ENCODE measurements at regions not wholly inside any gene's neighbourhood (a gene's known extent, or its start where the extent isn't known, plus 50 kb on each side); places are given as distances from the start of the nearest gene placed in this dataset.

GRCh38 chr16:86110726-86111125 is 211.8 kb downstream of the IRF8 start:
- Mint-ChIP-seq H3K27ac (no peak overlapping the region), H3K36me3 (ENCODE audit: low read depth) (no peaks in the 10 kb centered on the region), H3K4me3 (no peak overlapping the region), H3K9me3 (no peaks in the 10 kb centered on the region), H3K27me3 (ENCODE audit: insufficient read depth) (no peaks in the 10 kb centered on the region), H3K4me1 (no peaks in the 10 kb centered on the region)
- H3K9me3 ChIP-seq (ENCODE audit: control insufficient read depth, low read length) = peaks cover 8% of the 10 kb centered on the region
- TF ChIP-seq, protein P1, sequence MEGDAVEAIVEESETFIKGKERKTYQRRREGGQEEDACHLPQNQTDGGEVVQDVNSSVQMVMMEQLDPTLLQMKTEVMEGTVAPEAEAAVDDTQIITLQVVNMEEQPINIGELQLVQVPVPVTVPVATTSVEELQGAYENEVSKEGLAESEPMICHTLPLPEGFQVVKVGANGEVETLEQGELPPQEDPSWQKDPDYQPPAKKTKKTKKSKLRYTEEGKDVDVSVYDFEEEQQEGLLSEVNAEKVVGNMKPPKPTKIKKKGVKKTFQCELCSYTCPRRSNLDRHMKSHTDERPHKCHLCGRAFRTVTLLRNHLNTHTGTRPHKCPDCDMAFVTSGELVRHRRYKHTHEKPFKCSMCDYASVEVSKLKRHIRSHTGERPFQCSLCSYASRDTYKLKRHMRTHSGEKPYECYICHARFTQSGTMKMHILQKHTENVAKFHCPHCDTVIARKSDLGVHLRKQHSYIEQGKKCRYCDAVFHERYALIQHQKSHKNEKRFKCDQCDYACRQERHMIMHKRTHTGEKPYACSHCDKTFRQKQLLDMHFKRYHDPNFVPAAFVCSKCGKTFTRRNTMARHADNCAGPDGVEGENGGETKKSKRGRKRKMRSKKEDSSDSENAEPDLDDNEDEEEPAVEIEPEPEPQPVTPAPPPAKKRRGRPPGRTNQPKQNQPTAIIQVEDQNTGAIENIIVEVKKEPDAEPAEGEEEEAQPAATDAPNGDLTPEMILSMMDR (conservative IDR thresholded peaks at IDR 0.05) = no peak
- no peak for DNase-seq
- H3K27ac ChIP-seq (ENCODE audit: low read depth, low read length) = no peak overlapping the region
- WGBS, 2 experiments (ENCODE audit: insufficient coverage in 1 of 2, insufficient read length in 1 of 2) = 87 to 91% methylated on average over 4 of the region's 4 CpGs
- no peak overlapping the region for H3K9ac ChIP-seq (ENCODE audit: extremely low read depth, low read length, poor library complexity, severe bottlenecking)
- no peak overlapping the region for H3K4me3 ChIP-seq (ENCODE audit: low read length)
- no peaks in the 10 kb centered on the region for H3K4me1 ChIP-seq (ENCODE audit: control insufficient read depth, insufficient read depth, low read length)
- H3K27me3 ChIP-seq (ENCODE audit: control insufficient read depth, insufficient read depth, low read length, poor library complexity, severe bottlenecking) = no peaks in the 10 kb centered on the region
- H3K36me3 ChIP-seq (ENCODE audit: control insufficient read depth, insufficient read depth, low read length) = no peaks in the 10 kb centered on the region

DNA sequence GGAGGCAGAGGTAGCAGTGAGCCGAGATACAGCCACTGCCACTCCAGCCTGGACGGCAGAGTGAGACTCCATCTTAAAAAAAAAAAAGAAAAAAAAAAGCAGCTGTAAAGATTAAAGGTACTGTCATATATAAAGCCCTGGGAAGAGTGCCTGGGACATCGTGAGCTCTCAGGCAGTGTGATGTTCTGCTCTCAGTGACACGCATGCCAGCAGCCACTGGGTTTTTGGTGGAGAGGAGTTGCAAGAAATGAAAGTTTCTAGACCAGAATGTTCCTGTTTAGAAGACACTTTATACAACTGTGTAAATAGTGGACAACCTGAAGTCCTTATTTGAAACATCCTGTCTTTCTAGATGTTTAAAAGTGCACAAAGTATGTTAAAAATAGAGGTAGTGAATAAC is 213.2 kb downstream of the IRF8 start:
- TF ChIP-seq, protein P1 (conservative IDR thresholded peaks at IDR 0.05) = no peak
- H3K36me3 ChIP-seq (ENCODE audit: control insufficient read depth, insufficient read depth, low read length) = no peaks in the 10 kb centered on the region
- H3K27me3 ChIP-seq (ENCODE audit: control insufficient read depth, insufficient read depth, low read length, poor library complexity, severe bottlenecking) = no peaks in the 10 kb centered on the region
- H3K4me3 ChIP-seq (ENCODE audit: low read length) = no peak overlapping the region
- no peak overlapping the region for H3K9ac ChIP-seq (ENCODE audit: extremely low read depth, low read length, poor library complexity, severe bottlenecking)
- no peaks in the 10 kb centered on the region for H3K4me1 ChIP-seq (ENCODE audit: control insufficient read depth, insufficient read depth, low read length)
- Mint-ChIP-seq H3K4me3 (no peak overlapping the region), H3K27me3 (ENCODE audit: insufficient read depth) (no peaks in the 10 kb centered on the region), H3K27ac (no peak overlapping the region), H3K36me3 (ENCODE audit: low read depth) (no peaks in the 10 kb centered on the region), H3K4me1 (no peaks in the 10 kb centered on the region), H3K9me3 (no peaks in the 10 kb centered on the region)
- no peak for DNase-seq
- no peak overlapping the region for H3K27ac ChIP-seq (ENCODE audit: low read depth, low read length)
- H3K9me3 ChIP-seq (ENCODE audit: control insufficient read depth, low read length) = peaks cover 8% of the 10 kb centered on the region
- WGBS, 2 experiments (ENCODE audit: insufficient coverage in 1 of 2, insufficient read length in 1 of 2) = 87 to 94% methylated on average over 3 to 4 of the region's 4 CpGs

DNA sequence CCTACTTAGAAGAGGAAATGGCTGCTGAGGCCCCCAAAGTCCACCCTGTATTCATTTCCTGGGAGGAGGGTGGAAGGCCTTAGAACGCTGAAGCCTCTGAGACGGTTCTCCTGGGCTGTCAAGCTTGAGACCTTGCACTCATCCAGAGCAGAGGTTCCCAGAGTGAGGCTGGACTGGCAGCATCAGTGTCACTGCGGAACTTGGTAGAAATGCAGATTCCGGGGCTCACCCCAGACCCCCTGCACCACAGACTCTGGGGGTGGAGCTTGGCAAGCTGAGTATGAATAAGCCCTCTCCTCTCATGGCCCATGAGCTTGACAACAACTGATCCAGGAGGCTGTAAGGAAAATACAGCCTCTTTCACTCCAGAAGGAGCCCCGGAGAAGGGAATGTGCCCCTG is 218.3 kb downstream of the IRF8 start:
- Histone ChIP-seq H3K4me1 (ENCODE audit: control insufficient read depth, insufficient read depth, low read length) (no peaks in the 10 kb centered on the region), H3K4me3 (ENCODE audit: low read length) (no peak overlapping the region), H3K9ac (ENCODE audit: extremely low read depth, low read length, poor library complexity, severe bottlenecking) (no peak overlapping the region), H3K27me3 (ENCODE audit: control insufficient read depth, insufficient read depth, low read length, poor library complexity, severe bottlenecking) (peaks cover 25% of the 10 kb centered on the region), H3K9me3 (ENCODE audit: control insufficient read depth, low read length) (no peaks in the 10 kb centered on the region), H3K36me3 (ENCODE audit: control insufficient read depth, insufficient read depth, low read length) (no peaks in the 10 kb centered on the region), H3K27ac (ENCODE audit: low read depth, low read length) (no peak overlapping the region)
- 84 to 98% methylated on average over 5 of the region's 5 CpGs for WGBS, 2 experiments (ENCODE audit: insufficient coverage in 1 of 2, insufficient read length in 1 of 2)
- TF ChIP-seq, protein P1 (conservative IDR thresholded peaks at IDR 0.05) = no peak
- Mint-ChIP-seq H3K36me3 (ENCODE audit: low read depth) (no peaks in the 10 kb centered on the region), H3K27ac (no peak overlapping the region), H3K9me3 (no peaks in the 10 kb centered on the region), H3K27me3 (ENCODE audit: insufficient read depth) (peaks cover 10% of the 10 kb centered on the region), H3K4me3 (no peak overlapping the region), H3K4me1 (peaks cover 2% of the 10 kb centered on the region)
- DNase-seq = no peak

All from endodermal cell (in vitro differentiated cells).